ENCODE measurements at regions not wholly inside any gene's neighbourhood (a gene's known extent, or its start where the extent isn't known, plus 50 kb on each side); places are given as distances from the start of the nearest gene placed in this dataset.
A peak's percentile ranks its signal among the peaks of the same experiment; 100 is the strongest.

- H3K27me3 ChIP-seq (replicated peaks; ENCODE audit: control insufficient read depth, insufficient read depth, low read length), result no peaks in the 10 kb centered on the region
- peak; percentile 11 for DNase-seq (ENCODE audit: extremely low read depth, insufficient read length)
- H3K4me3 ChIP-seq (replicated peaks; ENCODE audit: low read depth, low read length), result no peak overlapping the region
- H3K36me3 ChIP-seq (ENCODE audit: control insufficient read depth, insufficient read depth, low read length), result no peaks in the 10 kb centered on the region
- no peak for TF ChIP-seq CTCF (IDR thresholded peaks at IDR 0.05; ENCODE audit: insufficient read depth, low read length, poor library complexity, severe bottlenecking)
These were observed 55.3 kb upstream of the ERCC4 start for GRCh38 chr16:13864689-13865088.

- Histone ChIP-seq H3K27me3 (replicated peaks; ENCODE audit: control insufficient read depth, insufficient read depth, low read length) (no peaks in the 10 kb centered on the region), H3K4me3 (replicated peaks; ENCODE audit: low read depth, low read length) (no peak overlapping the region), H3K36me3 (ENCODE audit: control insufficient read depth, insufficient read depth, low read length) (no peaks in the 10 kb centered on the region)
- peak; percentile 92 for TF ChIP-seq CTCF (IDR thresholded peaks at IDR 0.05; ENCODE audit: insufficient read depth, low read length, poor library complexity, severe bottlenecking)
- DNase-seq (ENCODE audit: extremely low read depth, insufficient read length), result peak; percentile 9
These were observed 53.9 kb upstream of the ERCC4 start for GRCh38 chr16:13866073-13866472.
